ENCODE measurements at regions not wholly inside any gene's neighbourhood (a gene's known extent, or its start where the extent isn't known, plus 50 kb on each side); places are given as distances from the start of the nearest gene placed in this dataset.
"Not testable (repeated sequence)": the region's sequence is repeated elsewhere in the genome, so short reads cannot be mapped to it uniquely, and the experiment has no call there.

DNA sequence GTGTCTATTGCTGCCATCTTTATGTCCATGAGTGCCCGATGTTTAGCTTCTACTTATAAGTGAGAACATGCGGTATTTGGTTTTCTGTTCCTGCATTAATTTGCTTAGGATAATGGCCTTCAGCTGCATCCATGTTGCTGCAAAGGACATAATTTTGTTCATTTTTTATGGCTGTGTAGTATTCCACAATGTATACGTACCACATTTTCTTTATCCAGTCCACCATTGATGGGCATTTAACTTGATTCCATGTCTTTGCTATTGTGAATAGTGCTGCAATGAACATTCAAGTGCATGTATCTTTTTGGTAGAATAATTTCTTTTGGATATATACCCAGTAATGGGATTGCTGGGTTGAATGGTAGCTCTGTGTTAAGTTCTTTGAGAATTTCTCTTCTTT is 376.3 kb upstream of the PROK2 start:
- TF ChIP-seq, protein P1, sequence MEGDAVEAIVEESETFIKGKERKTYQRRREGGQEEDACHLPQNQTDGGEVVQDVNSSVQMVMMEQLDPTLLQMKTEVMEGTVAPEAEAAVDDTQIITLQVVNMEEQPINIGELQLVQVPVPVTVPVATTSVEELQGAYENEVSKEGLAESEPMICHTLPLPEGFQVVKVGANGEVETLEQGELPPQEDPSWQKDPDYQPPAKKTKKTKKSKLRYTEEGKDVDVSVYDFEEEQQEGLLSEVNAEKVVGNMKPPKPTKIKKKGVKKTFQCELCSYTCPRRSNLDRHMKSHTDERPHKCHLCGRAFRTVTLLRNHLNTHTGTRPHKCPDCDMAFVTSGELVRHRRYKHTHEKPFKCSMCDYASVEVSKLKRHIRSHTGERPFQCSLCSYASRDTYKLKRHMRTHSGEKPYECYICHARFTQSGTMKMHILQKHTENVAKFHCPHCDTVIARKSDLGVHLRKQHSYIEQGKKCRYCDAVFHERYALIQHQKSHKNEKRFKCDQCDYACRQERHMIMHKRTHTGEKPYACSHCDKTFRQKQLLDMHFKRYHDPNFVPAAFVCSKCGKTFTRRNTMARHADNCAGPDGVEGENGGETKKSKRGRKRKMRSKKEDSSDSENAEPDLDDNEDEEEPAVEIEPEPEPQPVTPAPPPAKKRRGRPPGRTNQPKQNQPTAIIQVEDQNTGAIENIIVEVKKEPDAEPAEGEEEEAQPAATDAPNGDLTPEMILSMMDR (IDR thresholded peaks at IDR 0.05; ENCODE audit: insufficient read depth, low read length, poor library complexity, severe bottlenecking) = not testable (repeated sequence)
- not testable (repeated sequence) for TF ChIP-seq EZH2phosphoT487 (conservative IDR thresholded peaks at IDR 0.05; ENCODE audit: low read length)

All from SU-DHL-6 (cell line).